GM10248 (cell line): ENCODE measurements at regions not wholly inside any gene's neighbourhood (a gene's known extent, or its start where the extent isn't known, plus 50 kb on each side); places are given as distances from the start of the nearest gene placed in this dataset.

Source experiments
- CTCF ChIA-PET: fragments of 300-600 bp; sonication (Branson Sonifier 250); formaldehyde crosslinking; extraction: SDS; loops from one replicate; lab custom pipeline; 2021; ENCODE audit warnings: antibody characterized with exemption; lab: Yijun Ruan, JAX
- POLR2A ChIA-PET: fragments of 350-650 bp; sonication (Branson Sonifier 250); formaldehyde crosslinking; extraction: SDS; loops from one replicate; lab custom pipeline; 2020; ENCODE audit warnings: antibody characterized with exemption; lab: Yijun Ruan, JAX
- DNase-seq: peaks from one replicate; pipeline ENCODE4 v3.0.0; 2012; ENCODE audit errors: extremely low spot score
- TF ChIP-seq, protein P1 (sequence below): IDR thresholded peaks from 2 replicates; pipeline ENCODE4 v1.5.1; 2012; ENCODE audit warnings: mild to moderate bottlenecking, low read depth; ENCODE audit errors: extremely low read depth, missing control alignments, control extremely low read depth

DNA sequence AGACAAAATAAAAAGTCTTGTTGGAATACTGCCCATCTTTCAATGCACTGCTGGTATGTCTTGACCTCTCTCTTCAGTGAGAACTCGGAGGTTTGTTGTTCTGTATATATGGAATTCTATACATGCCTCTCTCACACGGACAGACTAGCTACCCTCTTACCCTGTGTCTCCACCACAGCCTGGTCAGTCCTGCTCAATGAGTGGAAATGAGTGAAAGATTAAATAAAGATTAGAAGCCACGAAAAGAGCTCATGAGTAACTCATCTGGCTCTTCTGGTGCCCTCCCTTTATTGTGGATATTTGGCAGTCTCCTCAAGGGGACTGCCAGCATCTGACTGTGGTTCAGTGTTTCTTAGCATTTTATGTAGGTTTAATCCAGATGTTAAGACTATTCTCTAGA, 262.8 kb upstream of the MAP3K7 start:
- TF ChIP-seq, protein P1, sequence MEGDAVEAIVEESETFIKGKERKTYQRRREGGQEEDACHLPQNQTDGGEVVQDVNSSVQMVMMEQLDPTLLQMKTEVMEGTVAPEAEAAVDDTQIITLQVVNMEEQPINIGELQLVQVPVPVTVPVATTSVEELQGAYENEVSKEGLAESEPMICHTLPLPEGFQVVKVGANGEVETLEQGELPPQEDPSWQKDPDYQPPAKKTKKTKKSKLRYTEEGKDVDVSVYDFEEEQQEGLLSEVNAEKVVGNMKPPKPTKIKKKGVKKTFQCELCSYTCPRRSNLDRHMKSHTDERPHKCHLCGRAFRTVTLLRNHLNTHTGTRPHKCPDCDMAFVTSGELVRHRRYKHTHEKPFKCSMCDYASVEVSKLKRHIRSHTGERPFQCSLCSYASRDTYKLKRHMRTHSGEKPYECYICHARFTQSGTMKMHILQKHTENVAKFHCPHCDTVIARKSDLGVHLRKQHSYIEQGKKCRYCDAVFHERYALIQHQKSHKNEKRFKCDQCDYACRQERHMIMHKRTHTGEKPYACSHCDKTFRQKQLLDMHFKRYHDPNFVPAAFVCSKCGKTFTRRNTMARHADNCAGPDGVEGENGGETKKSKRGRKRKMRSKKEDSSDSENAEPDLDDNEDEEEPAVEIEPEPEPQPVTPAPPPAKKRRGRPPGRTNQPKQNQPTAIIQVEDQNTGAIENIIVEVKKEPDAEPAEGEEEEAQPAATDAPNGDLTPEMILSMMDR = no peak
- POLR2A ChIA-PET = no interaction called here
- DNase-seq = no peak
- CTCF ChIA-PET = interaction anchor here (0.8 to 2.1 kb wide), 7 partner anchors 8 to 93 kb away, joined by 3 to 5 read pairs (median 4); no protein-coding TSS in a partner anchor

DNA sequence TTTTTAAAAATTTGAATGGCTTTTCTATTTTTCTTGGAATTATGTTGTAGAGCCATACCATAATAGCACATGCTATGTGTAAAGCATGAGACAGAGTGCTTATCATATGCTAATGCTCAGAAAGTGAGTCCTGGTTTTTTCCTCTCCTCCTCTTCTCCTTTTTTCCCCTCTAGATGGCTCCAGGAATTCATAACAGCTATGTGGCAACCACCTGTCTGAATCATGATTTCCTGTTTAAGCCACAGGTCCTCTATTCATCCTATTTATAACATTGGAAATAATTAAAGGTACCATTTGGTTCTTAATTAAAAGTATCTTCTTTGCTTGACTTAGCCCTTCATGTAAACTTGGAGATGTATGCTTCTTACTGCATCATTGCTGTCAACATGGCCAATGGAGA, 260.0 kb upstream of the MAP3K7 start:
- DNase-seq = no peak
- ChIA-PET CTCF (no interaction called here), POLR2A (no interaction called here)
- TF ChIP-seq, protein P1 = no peak

DNA sequence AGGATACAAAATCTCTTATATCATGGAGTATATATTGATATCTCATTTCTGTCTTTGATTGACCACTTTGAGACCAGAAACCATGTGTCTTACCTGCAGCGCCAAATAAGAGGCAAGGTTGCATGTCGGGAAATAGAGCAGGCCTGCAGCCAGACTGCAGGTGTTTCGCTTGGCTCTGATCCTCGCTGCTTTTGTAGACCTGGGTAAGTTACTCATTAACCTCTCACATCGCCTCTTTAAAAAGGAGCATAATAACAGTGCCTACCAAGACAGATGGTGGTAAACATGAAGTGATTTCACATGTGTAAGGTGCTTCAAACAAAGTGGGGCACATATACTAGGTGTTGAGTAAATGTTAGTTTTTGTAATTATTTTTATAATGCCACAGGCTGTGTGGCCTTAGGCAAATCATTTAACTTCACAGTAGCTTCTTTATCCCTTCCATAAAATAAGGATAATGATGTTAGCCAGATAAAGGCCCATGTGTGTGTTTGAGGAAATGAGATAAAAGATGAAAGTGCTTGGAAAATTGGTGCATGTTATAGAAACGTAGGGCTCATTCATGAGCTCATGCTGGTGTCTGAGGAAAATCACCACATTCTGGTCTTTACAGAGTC, 248.8 kb upstream of the MAP3K7 start:
- CTCF ChIA-PET = interaction anchor here (1.3 kb wide), 1 partner anchor 19 kb away, joined by 4 read pairs; no protein-coding TSS in a partner anchor
- POLR2A ChIA-PET = no interaction called here
- TF ChIP-seq, protein P1 = no peak
- DNase-seq = no peak

DNA sequence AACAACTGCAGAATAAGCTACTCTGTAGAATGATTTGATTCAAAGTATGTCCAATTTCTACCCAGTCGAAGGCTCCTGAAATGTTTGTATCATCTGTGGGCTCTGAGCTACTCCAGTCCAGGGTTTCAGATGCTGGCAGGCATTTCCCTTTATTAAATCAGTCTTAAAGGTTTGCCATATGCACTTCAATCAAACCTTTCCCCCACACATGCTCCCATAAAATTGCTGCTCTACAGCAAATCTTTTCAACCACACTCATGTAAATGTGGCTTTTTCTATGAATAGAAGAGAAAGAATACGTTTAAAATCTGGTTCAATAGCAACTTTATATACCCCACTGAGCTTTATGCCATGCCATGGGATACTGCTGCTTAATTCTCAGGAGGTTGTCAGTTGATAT, 242.4 kb upstream of the MAP3K7 start:
- CTCF ChIA-PET = interaction anchor here (1.3 to 1.8 kb wide), 2 partner anchors 12 kb away, joined by 5 to 6 read pairs; no protein-coding TSS in a partner anchor
- POLR2A ChIA-PET = no interaction called here
- DNase-seq = no peak
- TF ChIP-seq, protein P1 = no peak

DNA sequence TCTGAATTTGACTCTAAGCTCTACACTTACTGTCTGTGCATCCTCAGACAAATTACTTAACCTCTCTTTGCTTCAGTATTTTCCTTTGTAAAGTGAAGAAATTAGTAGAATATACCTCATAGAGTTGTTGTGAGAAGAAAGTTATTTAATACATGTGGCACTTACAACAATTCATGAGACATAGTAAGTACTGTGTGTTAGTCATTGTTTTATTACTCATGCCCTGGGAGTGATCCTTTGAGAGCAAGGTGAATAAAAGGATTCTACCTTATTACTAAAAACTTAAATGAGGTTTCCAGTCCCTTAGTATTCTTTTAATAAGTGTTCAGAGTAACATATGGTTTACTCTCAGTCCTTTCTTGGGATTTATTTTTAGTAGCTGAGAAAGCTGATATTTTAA, 233.6 kb upstream of the MAP3K7 start:
- ChIA-PET CTCF (no interaction called here), POLR2A (no interaction called here)
- TF ChIP-seq, protein P1 = no peak
- no peak for DNase-seq

DNA sequence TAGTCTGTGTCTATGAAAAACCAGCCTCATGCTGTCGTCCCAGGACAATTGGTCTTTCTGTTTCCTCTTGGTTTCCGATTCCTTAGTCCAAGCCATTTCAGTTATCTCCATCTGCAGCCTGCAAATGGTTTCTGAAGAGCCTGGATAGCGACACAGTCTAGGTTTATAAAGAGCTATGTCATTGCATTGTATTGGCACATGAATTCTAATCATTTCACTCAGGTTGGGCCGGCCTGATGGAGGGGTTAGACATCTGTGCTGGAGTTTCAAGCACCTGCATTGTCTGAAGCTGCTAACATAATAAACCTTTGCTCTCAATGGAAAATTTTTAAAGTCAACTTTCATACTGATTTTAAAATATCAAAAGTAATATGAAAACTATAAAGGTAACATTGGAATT, 232.6 kb upstream of the MAP3K7 start:
- no peak for DNase-seq
- TF ChIP-seq, protein P1 = no peak
- ChIA-PET CTCF (no interaction called here), POLR2A (no interaction called here)
